Activated CD4-positive, alpha-beta T cell treated with anti-CD3 and anti-CD28 coated beads for 36 hours (primary cell): ENCODE measurements at regions not wholly inside any gene's neighbourhood (a gene's known extent, or its start where the extent isn't known, plus 50 kb on each side); places are given as distances from the start of the nearest gene placed in this dataset.
A peak's percentile ranks its signal among the peaks of the same experiment; 100 is the strongest.
"Not testable (repeated sequence)": the region's sequence is repeated elsewhere in the genome, so short reads cannot be mapped to it uniquely, and the experiment has no call there.

Experiments
- ATAC-seq: fragments of 200-7000 bp; cut with Tn5 transposase; one replicate; pipeline ENCODE4 v1.10.0; 2021; ENCODE audit warnings: mild to moderate bottlenecking, moderate library complexity
- CTCF ChIA-PET: fragments of 350-600 bp; sonication (Branson Sonifier 250); formaldehyde crosslinking; loops from one replicate; lab custom pipeline; 2021; ENCODE audit warnings: antibody characterized with exemption; lab: Charles Lee
- POLR2A ChIA-PET: fragments of 350-600 bp; sonication (Branson Sonifier 250); formaldehyde crosslinking; loops from one replicate; lab custom pipeline; 2021; ENCODE audit warnings: antibody characterized with exemption, inconsistent platforms; lab: Charles Lee
- DNase-seq: peaks from one replicate; pipeline ENCODE4 v3.0.0-alpha.2; 2020
- H3K27ac Mint-ChIP-seq: one replicate; pipeline ENCODE4 v1.8.0; 2021; ENCODE audit warnings: mixed read lengths
- H3K27me3 Mint-ChIP-seq: one replicate; pipeline ENCODE4 v1.8.0; 2021; ENCODE audit warnings: mixed read lengths
- H3K36me3 Mint-ChIP-seq: one replicate; pipeline ENCODE4 v1.8.0; 2021; ENCODE audit warnings: low read depth, mixed read lengths
- H3K4me1 Mint-ChIP-seq: one replicate; pipeline ENCODE4 v1.8.0; 2021; ENCODE audit warnings: mixed read lengths
- H3K4me3 Mint-ChIP-seq: one replicate; pipeline ENCODE4 v1.8.0; 2021; ENCODE audit warnings: mild to moderate bottlenecking, moderate library complexity, mixed read lengths
- H3K9me3 Mint-ChIP-seq: one replicate; pipeline ENCODE4 v1.8.0; 2021; ENCODE audit warnings: low read depth, mixed read lengths
- intact Hi-C, 2 experiments: fragments of 100-400 bp; cut with DNase I in 1 of 2; cut with micrococcal nuclease in 1 of 2; formaldehyde crosslinking; loops; one replicate each; pipeline versions ENCODE4 v1.14.2 to v1.15.1; 2022 to 2024; cut with DNase I, micrococcal nuclease

GRCh38 chr22:26937213-26937612, 279.8 kb downstream of the MIAT start:
- CTCF ChIA-PET: interaction anchor here (0.5 to 0.7 kb wide), 2 partner anchors 218 to 570 kb away, joined by 3 to 4 read pairs; no protein-coding TSS in a partner anchor
- Mint-ChIP-seq H3K36me3 (peaks cover 2% of the 10 kb centered on the region), H3K4me1 (no peaks in the 10 kb centered on the region), H3K9me3 (peaks cover 4% of the 10 kb centered on the region), H3K4me3 (no peak overlapping the region), H3K27ac (no peak overlapping the region), H3K27me3 (no peaks in the 10 kb centered on the region)
- intact Hi-C loops: no loop called here
- POLR2A ChIA-PET: interaction anchor here (0.8 kb wide), 1 partner anchor 864 kb away, joined by 3 read pairs; no protein-coding TSS in a partner anchor
- ATAC-seq (no peak), DNase-seq (no peak)

GRCh38 chr22:26939466-26939865, 282.1 kb downstream of the MIAT start:
- Mint-ChIP-seq H3K4me1 (no peaks in the 10 kb centered on the region), H3K36me3 (peaks cover 2% of the 10 kb centered on the region), H3K9me3 (peaks cover 4% of the 10 kb centered on the region), H3K4me3 (no peak overlapping the region), H3K27ac (no peak overlapping the region), H3K27me3 (no peaks in the 10 kb centered on the region)
- ChIA-PET POLR2A (no interaction called here), CTCF (no interaction called here)
- ATAC-seq (no peak), DNase-seq (no peak)
- intact Hi-C loops: no loop called here

DNA sequence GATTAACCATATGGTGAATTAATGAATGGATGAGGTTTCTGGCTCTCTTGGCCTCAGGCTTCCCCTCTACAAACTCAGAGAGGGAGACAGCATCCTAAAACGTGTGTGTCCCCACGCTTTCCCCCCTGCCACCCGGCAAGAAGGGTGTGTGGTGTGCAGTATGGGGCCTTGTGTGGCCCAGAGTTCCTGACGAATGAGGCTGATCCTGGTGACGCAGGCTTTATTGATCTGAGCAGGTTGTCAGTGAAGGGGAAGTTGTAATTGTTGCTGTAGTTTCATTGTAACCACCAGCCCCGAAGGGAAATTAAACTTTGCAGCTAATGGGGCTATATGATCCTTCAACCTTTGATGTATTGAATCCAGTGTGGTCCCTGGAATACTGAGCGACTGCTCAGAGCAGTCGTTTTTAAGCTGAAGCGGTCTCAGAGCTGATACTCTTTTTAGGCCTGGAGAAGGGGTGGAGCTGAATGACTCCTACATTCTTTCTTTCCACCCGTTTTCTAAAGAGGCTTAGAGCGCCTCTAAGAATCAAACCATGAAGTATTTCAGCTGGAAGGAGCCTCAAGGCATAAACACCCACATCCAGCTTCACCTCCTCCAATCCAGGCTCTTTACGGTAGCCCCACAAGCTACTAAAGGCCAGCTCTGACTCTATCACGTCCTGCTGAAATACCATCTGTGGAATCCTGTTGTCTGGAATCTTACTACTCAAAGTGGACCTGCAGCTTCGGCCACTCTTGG, 284.7 kb downstream of the MIAT start:
- CTCF ChIA-PET: interaction anchor here (0.7 kb wide), 1 partner anchor 444 kb away, joined by 3 read pairs; no protein-coding TSS in a partner anchor
- H3K36me3 Mint-ChIP-seq: peaks cover 2% of the 10 kb centered on the region

DNA sequence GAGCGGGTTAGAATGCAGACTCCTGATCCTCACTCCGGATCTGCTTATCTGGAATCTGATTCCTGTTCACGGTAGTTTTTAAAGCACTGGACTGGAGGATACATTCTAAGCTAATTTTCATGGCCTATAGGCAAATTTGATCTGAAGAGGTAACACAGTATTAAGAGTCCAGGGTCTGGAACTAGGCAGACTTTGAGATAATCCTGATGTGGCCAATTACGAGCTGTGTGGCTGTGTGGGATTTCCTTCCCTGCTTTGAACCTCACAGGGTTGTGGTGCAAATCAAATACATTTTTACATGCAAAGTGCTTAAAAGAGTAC, 285.2 kb downstream of the MIAT start:
- peaks cover under 1% of the 10 kb centered on the region for H3K36me3 Mint-ChIP-seq
- ATAC-seq (no peak), DNase-seq (no peak)
- intact Hi-C loops: no loop called here
- H3K4me3 Mint-ChIP-seq: no peak overlapping the region
- CTCF ChIA-PET: interaction anchor here (0.7 kb wide), 1 partner anchor 444 kb away, joined by 3 read pairs; no protein-coding TSS in a partner anchor
- no peaks in the 10 kb centered on the region for H3K4me1 Mint-ChIP-seq
- no peak overlapping the region for H3K27ac Mint-ChIP-seq
- peaks cover 2% of the 10 kb centered on the region for H3K27me3 Mint-ChIP-seq
- peaks cover 2% of the 10 kb centered on the region for H3K9me3 Mint-ChIP-seq
- POLR2A ChIA-PET: no interaction called here

More for the DNA sequence above, 284.7 kb downstream of the MIAT start:
- Mint-ChIP-seq H3K27me3 (peaks cover 2% of the 10 kb centered on the region), H3K27ac (no peak overlapping the region), H3K9me3 (peaks cover 4% of the 10 kb centered on the region), H3K4me1 (no peaks in the 10 kb centered on the region), H3K4me3 (no peak overlapping the region)
- intact Hi-C loops: no loop called here
- POLR2A ChIA-PET: no interaction called here
- ATAC-seq: no peak
- no peak for DNase-seq

- Mint-ChIP-seq H3K27ac (no peak overlapping the region), H3K4me1 (no peaks in the 10 kb centered on the region), H3K27me3 (peaks cover 3% of the 10 kb centered on the region), H3K9me3 (no peaks in the 10 kb centered on the region), H3K4me3 (no peak overlapping the region), H3K36me3 (no peaks in the 10 kb centered on the region)
- no peak for DNase-seq
- intact Hi-C loops: no loop called here
- ChIA-PET CTCF (interaction anchor here (0.7 kb wide), 1 partner anchor 267 kb away, joined by 4 read pairs; no protein-coding TSS in a partner anchor), POLR2A (no interaction called here)
- no peak for ATAC-seq
These were observed 288.2 kb downstream of the MIAT start for GRCh38 chr22:26945565-26945964.

DNA sequence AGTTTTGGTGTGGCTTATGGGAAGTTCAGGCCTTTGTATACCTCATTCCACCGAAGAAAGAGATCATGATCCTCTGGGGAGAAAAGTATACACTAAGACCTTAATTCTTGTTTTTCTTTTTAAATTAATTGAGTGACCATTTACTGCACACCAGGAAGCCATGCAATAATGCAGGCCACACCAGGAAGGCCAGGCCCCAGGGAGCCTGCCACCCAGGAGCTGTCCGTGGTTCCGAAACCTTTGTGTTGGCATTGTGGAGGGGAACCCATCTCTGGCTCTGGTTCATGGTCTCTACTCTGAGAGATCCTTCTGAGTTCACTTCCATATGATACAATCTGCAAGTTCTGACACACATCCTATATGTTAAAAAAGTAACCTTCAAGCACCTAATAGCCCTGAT, 291.8 kb downstream of the MIAT start:
- Mint-ChIP-seq H3K4me1 (no peaks in the 10 kb centered on the region), H3K36me3 (no peaks in the 10 kb centered on the region), H3K4me3 (no peak overlapping the region), H3K27ac (no peak overlapping the region), H3K9me3 (no peaks in the 10 kb centered on the region), H3K27me3 (peaks cover 23% of the 10 kb centered on the region)
- intact Hi-C loops: no loop called here
- peak; percentile 37 for DNase-seq
- no peak for ATAC-seq
- POLR2A ChIA-PET: interaction anchor here (0.7 kb wide), 1 partner anchor 382 kb away, joined by 4 read pairs; no protein-coding TSS in a partner anchor
- CTCF ChIA-PET: no interaction called here

DNA sequence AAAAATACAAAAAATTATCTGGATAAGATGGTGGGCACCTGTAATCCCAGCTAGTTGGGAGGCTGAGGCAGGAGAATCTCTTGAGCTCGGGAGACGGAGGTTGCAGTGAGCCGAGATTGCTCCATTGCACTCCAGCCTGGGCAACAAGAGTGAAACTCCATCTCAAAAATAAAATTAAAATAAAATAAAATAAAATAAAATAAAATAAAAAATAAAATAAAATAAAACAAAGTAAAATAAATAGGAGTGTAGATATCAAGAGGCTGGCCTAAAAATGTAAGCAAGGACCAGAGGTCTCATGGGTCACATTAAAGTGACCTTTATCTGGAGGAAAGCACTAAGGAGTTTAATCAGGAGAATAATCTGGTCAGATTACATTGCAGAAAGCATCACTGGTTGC, 293.8 kb downstream of the MIAT start:
- H3K4me1 Mint-ChIP-seq, H3K9me3 Mint-ChIP-seq, CTCF ChIA-PET, H3K27ac Mint-ChIP-seq, POLR2A ChIA-PET, H3K36me3 Mint-ChIP-seq, ATAC-seq, DNase-seq, intact Hi-C loops, H3K4me3 Mint-ChIP-seq: not testable (repeated sequence)
- peaks cover 28% of the 10 kb centered on the region for H3K27me3 Mint-ChIP-seq

DNA sequence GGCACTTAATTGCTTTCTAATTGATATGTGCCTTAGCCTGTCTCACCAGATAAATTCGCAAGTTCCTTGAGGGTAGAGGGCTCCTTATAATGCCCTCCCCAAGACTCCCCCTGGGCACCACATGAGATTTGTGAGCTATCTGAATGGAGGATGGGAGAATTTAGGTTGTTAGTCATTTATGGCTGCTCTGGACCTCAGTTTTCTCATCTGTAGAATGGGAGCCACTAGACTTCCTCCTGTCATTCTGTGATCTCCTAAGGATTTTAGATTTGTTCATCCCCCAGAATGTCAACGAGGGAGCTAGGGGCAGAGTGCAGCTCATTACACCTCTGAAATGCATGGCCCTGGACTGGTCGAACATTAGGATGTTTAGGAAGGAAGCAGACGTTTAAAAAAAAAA, 294.6 kb downstream of the MIAT start:
- Mint-ChIP-seq H3K27me3 (peaks cover 29% of the 10 kb centered on the region), H3K36me3 (no peaks in the 10 kb centered on the region), H3K4me3 (no peak overlapping the region), H3K9me3 (no peaks in the 10 kb centered on the region), H3K27ac (no peak overlapping the region), H3K4me1 (no peaks in the 10 kb centered on the region)
- intact Hi-C loops: no loop called here
- ATAC-seq: no peak
- POLR2A ChIA-PET: no interaction called here
- no peak for DNase-seq
- CTCF ChIA-PET: no interaction called here

DNA sequence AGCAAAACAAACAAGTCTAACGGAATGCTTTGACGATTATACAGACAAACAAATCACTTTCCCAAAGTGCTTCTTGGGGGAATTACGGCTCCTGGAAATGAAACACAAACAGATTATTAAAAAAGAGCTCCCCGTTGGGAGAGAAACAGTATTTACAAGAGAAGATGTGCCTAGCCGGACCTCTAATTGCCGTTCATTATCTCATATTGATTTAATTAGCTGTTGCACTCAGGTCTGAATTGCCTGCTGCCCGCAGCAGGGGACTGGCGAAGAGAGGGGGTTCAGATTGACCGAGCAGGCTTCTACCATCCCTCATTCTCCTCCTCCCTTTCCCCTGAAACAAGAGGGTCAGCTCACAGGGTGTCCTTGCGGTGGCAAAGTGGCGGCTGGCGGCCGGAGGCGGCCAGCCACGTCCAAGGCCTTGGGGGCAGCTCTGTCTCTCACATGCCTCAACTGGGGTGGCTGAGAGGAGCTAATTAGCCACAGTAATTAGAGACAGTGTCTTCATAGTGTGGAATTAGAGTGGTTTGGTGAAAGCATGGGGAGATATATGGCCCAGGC, 295.1 kb downstream of the MIAT start:
- intact Hi-C loops: no loop called here
- ChIA-PET POLR2A (no interaction called here), CTCF (interaction anchor here (1.2 kb wide), 1 partner anchor 33 kb away, joined by 3 read pairs; no protein-coding TSS in a partner anchor)
- Mint-ChIP-seq H3K4me3 (no peak overlapping the region), H3K9me3 (no peaks in the 10 kb centered on the region), H3K27ac (no peak overlapping the region), H3K4me1 (no peaks in the 10 kb centered on the region), H3K36me3 (no peaks in the 10 kb centered on the region), H3K27me3 (peaks cover 29% of the 10 kb centered on the region)
- DNase-seq (no peak), ATAC-seq (no peak)

DNA sequence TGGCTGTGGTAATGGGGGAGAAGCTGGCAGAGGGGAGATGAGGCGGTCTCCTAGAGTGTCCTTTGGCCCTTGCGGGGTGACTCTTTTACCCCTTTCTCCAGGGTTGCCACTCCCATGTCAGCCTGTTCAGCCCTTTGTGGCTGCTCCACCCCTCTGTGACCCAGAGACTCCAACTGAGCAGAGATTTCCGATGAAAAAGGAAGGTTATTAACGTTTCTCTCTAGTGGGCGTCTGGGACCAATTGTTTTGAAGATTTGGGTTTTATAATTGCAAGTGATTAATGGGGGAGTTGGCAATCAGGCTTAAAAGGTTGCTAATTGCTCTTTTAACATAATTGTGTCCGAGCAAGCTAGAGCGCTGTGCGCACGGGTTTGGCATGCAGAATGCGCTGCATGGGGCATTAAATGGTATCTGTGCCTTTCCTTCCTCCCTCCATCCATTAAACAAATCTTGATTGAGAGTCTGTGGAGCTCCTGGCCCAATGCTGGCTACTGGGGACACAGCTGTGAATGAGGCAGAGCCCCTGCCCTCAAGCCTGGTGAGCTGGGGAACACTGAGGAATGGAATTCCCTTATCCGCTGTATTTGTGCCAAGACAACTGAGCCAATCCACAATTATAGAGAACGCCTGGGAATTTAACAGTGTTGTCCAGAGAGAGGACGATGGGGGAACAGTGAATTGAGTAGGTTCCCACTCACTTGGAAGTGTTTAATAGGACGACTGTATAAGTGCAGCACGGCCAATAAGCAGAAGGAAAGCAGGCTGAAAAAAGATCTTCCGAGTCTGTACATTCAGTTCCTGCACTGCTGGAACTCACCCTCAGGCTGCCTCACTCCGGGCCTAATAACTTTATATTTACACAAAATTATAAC, 295.9 kb downstream of the MIAT start:
- ChIA-PET POLR2A (no interaction called here), CTCF (interaction anchor here (1.2 kb wide), 1 partner anchor 32 kb away, joined by 3 read pairs; no protein-coding TSS in a partner anchor)
- H3K27ac Mint-ChIP-seq: no peak overlapping the region
- no peaks in the 10 kb centered on the region for H3K4me1 Mint-ChIP-seq
- H3K9me3 Mint-ChIP-seq: no peaks in the 10 kb centered on the region
- intact Hi-C loops: no loop called here
- ATAC-seq (no peak), DNase-seq (no peak)
- no peaks in the 10 kb centered on the region for H3K36me3 Mint-ChIP-seq
- H3K4me3 Mint-ChIP-seq: no peak overlapping the region
- peaks cover 29% of the 10 kb centered on the region for H3K27me3 Mint-ChIP-seq

- ATAC-seq: no peak
- ChIA-PET CTCF (interaction anchor here (0.8 kb wide), 2 partner anchors 121 to 180 kb away, joined by 3 read pairs; no protein-coding TSS in a partner anchor), POLR2A (no interaction called here)
- Mint-ChIP-seq H3K27me3 (peaks cover 27% of the 10 kb centered on the region), H3K27ac (no peak overlapping the region), H3K4me1 (no peaks in the 10 kb centered on the region), H3K4me3 (no peak overlapping the region), H3K9me3 (no peaks in the 10 kb centered on the region), H3K36me3 (no peaks in the 10 kb centered on the region)
- no peak for DNase-seq
- intact Hi-C loops: no loop called here
These were observed 299.0 kb downstream of the MIAT start for GRCh38 chr22:26956371-26956770.
